Calu3 (cell line): ENCODE measurements at regions not wholly inside any gene's neighbourhood (a gene's known extent, or its start where the extent isn't known, plus 50 kb on each side); places are given as distances from the start of the nearest gene placed in this dataset.
"Not testable (repeated sequence)": the region's sequence is repeated elsewhere in the genome, so short reads cannot be mapped to it uniquely, and the experiment has no call there.

Experiments used
- BruUV-seq: library from RNA; stranded (reverse); fragments of 400-500 nt; replicated peaks from 2 replicates; lab custom pipeline; 2021; lab: Mats Ljungman, UMichigan
- CTCF ChIA-PET: fragments of 300-600 bp; sonication (Branson Sonifier 250); formaldehyde crosslinking; loops from one replicate; lab custom pipeline; 2022; ENCODE audit warnings: antibody characterized with exemption; lab: Charles Lee
- DNase-seq: peaks from one replicate; pipeline ENCODE4 v3.0.0; 2022
- H3K27ac Mint-ChIP-seq: one replicate; pipeline ENCODE4 v1.8.0; 2022; ENCODE audit warnings: mixed read lengths; ENCODE audit not compliant: unreplicated experiment
- H3K27me3 Mint-ChIP-seq: one replicate; pipeline ENCODE4 v1.8.0; 2022; ENCODE audit warnings: mixed read lengths; ENCODE audit not compliant: unreplicated experiment
- H3K36me3 Mint-ChIP-seq: one replicate; pipeline ENCODE4 v1.8.0; 2022; ENCODE audit warnings: mild to moderate bottlenecking, moderate library complexity, mixed read lengths; ENCODE audit not compliant: insufficient read depth, unreplicated experiment
- H3K4me1 Mint-ChIP-seq: one replicate; pipeline ENCODE4 v1.8.0; 2022; ENCODE audit warnings: mild to moderate bottlenecking, low read depth, mixed read lengths; ENCODE audit not compliant: unreplicated experiment
- H3K4me3 Mint-ChIP-seq: one replicate; pipeline ENCODE4 v1.8.0; 2022; ENCODE audit warnings: mild to moderate bottlenecking, low read depth, moderate library complexity, mixed read lengths; ENCODE audit not compliant: unreplicated experiment
- H3K9me3 Mint-ChIP-seq: one replicate; pipeline ENCODE4 v1.8.0; 2022; ENCODE audit warnings: low read depth, mixed read lengths; ENCODE audit not compliant: unreplicated experiment
- CTCF ChIP-seq: fragments of 200-600 bp; IDR thresholded peaks from one replicate; pipeline ENCODE4 v1.8.0; 2022; ENCODE audit warnings: antibody characterized with exemption; ENCODE audit not compliant: unreplicated experiment
- intact Hi-C: fragments of 100-400 bp; cut with micrococcal nuclease; formaldehyde crosslinking; loops from one replicate; pipeline ENCODE4 v1.10.0; 2022; ENCODE audit not compliant: unreplicated experiment

- BruUV-seq = no TSS peak
- DNase-seq = no peak
- Mint-ChIP-seq H3K4me1 (no peaks in the 10 kb centered on the region), H3K36me3 (no peaks in the 10 kb centered on the region), H3K4me3 (no peak overlapping the region), H3K27ac (no peak overlapping the region), H3K9me3 (peaks cover 13% of the 10 kb centered on the region), H3K27me3 (no peaks in the 10 kb centered on the region)
- CTCF ChIA-PET = no interaction called here
- intact Hi-C loops = no loop called here
- no peak for TF ChIP-seq CTCF
Measured at GRCh38 chr16:64077242-64077641, 1044.6 kb downstream of the CDH11 start.

GRCh38 chr16:64074706-64075105, 1047.2 kb downstream of the CDH11 start:
- Mint-ChIP-seq H3K9me3 (peaks cover 16% of the 10 kb centered on the region), H3K4me3 (no peak overlapping the region), H3K36me3 (no peaks in the 10 kb centered on the region), H3K27ac (no peak overlapping the region), H3K4me1 (no peaks in the 10 kb centered on the region), H3K27me3 (no peaks in the 10 kb centered on the region)
- DNase-seq = no peak
- CTCF ChIA-PET = no interaction called here
- intact Hi-C loops = no loop called here
- no peak for TF ChIP-seq CTCF
- no TSS peak for BruUV-seq

- intact Hi-C loops, H3K27me3 Mint-ChIP-seq, H3K27ac Mint-ChIP-seq, DNase-seq, H3K36me3 Mint-ChIP-seq, BruUV-seq, CTCF ChIA-PET, H3K4me1 Mint-ChIP-seq, H3K4me3 Mint-ChIP-seq: not testable (repeated sequence)
- H3K9me3 Mint-ChIP-seq = peaks cover 20% of the 10 kb centered on the region
Measured at GRCh38 chr16:64072131-64072730, 1049.6 kb downstream of the CDH11 start.

- BruUV-seq = no TSS peak
- DNase-seq = no peak
- Mint-ChIP-seq H3K9me3 (peaks cover 14% of the 10 kb centered on the region), H3K36me3 (no peaks in the 10 kb centered on the region), H3K27me3 (no peaks in the 10 kb centered on the region), H3K27ac (no peak overlapping the region), H3K4me1 (no peaks in the 10 kb centered on the region), H3K4me3 (no peak overlapping the region)
- intact Hi-C loops = no loop called here
- no peak for TF ChIP-seq CTCF
- CTCF ChIA-PET = no interaction called here
Measured at GRCh38 chr16:64065523-64065922, 1056.3 kb downstream of the CDH11 start.

GRCh38 chr16:64061621-64062020, 1060.2 kb downstream of the CDH11 start:
- no peak overlapping the region for H3K4me3 Mint-ChIP-seq
- H3K36me3 Mint-ChIP-seq = no peaks in the 10 kb centered on the region
- BruUV-seq = no TSS peak
- TF ChIP-seq CTCF = no peak
- peaks cover 8% of the 10 kb centered on the region for H3K9me3 Mint-ChIP-seq
- DNase-seq = no peak
- H3K27ac Mint-ChIP-seq = no peak overlapping the region
- CTCF ChIA-PET = no interaction called here
- H3K4me1 Mint-ChIP-seq = no peaks in the 10 kb centered on the region
- no peaks in the 10 kb centered on the region for H3K27me3 Mint-ChIP-seq
- intact Hi-C loops = no loop called here
